ENCODE measurements at regions not wholly inside any gene's neighbourhood (a gene's known extent, or its start where the extent isn't known, plus 50 kb on each side); places are given as distances from the start of the nearest gene placed in this dataset.

DNA sequence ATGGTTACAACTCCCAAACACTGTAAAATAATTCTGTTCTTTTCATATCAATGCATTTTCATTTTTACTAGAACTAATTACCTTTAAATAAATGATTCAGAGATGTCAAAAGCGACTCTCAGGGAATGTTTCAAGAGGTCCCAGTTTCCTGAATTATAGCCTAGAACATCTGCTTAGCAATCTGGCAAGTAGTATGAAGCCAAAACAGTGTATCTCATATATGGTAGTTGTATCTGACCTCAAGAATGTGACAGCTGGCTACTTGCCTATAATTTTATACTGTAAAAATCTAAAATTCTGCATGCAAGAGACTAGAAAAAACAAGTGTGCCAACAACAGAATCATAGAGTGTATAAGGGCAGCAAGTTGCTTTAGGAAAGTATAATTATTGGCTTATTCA, 187.7 kb upstream of the POU5F2 start:
- DNase-seq (ENCODE audit: low spot score), result no peak

DNA sequence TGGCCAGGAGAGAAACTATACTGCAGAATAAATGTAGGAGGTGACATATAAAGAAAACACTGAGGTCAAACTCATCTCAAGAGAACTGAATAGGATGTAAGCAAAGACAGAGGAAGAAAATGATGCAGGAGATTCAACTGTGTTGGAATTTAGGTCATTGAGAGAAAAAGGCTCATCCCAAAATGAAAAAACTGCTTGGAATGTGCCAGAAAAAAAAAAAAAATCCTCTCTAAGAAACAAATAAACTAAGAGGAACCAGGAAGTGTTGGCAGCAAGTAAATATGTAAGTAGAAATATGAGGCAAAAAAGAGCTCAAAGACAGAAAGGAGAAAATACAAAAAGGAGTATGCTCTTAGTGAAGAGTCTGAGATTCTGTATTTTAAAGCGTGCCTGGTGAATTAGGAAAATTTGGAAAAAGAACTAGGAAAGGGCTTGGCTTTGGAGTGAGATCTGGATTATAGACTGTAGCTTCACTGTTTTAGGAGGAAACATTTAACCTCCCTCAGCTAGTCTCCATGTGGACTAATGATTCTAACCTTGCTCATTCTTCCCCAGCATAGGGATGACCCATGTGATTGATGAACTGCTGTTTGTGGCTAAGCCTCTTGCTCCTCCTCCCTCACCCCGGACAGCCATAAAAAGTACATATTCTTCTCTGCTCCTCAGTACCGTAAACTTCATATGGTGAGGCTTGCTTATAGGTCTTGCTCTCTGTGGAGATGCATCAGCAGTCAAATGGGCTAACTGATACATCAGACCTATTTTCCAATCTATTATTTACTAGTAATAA, 185.6 kb upstream of the POU5F2 start:
- DNase-seq (ENCODE audit: low spot score), result peak; percentile 10

DNA sequence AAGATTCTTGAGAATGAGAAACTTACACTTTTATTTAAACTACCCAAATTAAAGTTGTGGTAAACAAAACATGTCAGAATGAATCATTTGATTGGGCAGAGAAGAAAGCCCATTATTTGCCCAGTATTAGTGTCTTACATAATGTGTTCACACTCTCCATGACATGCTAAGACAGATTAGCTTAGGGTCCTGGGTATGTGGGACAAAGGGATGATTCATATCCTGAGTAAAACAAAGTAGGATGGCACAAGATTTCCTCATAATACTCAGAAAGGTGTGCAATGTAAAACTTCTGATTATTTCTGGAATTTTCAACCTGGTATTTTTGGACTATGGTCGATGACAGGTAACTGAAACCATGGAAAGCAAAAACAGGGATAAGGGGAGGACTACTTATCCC, 183.9 kb upstream of the POU5F2 start:
- DNase-seq (ENCODE audit: low spot score), result peak; percentile 33

DNA sequence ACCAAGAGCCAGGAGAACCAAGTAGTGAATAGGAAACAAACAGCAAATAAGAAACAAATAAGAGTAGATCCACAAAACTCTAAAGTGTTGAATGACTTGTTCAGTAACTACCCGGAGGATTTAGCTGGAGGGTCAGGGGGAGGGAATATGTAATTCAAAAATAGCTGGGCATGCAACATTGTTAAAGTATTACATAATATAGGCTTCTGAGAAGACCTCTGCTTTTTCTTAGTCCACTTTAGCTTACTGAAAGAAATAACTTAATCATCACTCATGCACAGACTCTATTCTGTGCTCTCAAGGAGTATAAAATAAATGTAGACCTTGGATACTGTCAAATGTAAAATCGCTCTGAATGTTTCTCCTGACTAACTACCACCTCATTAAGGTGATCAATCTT, 183.2 kb upstream of the POU5F2 start:
- no peak for DNase-seq (ENCODE audit: low spot score)

DNA sequence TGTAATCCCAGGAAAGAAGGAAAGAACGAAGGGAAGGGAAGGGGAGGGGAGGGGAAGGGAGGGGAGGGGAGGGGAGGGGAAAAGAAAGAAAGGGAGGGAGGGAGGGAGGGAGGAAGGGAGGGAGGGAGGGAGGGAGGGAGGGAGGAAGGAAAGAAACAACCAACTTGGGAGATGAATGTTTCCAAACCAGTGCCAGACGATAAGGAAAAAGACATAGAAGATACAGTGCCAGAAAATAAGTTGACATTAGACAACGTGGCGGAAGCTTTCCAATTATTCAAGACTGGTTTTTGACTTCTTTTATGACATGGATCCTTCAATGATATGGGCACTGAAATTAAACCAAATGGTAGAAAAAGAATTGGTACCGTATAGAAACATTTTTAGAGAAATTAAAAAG, 181.2 kb upstream of the POU5F2 start:
- DNase-seq (ENCODE audit: low spot score), result no peak

DNA sequence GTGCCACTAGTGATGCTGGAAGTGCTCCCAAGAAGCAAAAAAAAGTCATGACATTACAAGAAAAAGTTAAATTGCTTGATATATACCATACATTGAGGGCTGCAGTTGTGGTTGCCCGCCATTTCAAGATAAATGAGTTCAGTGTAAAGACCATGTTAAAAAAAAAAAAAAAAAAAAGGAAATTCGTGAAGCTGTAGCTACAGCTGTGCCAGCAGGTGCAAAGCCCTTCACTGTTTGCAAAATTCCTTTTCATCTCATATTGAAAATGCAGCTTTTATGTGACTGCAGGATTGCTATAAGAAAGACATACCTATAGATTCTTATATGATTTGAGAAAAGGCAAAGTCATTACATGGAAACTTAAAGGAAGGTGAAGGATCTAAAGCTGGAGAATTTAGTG, 179.6 kb upstream of the POU5F2 start:
- no peak for DNase-seq (ENCODE audit: low spot score)

DNA sequence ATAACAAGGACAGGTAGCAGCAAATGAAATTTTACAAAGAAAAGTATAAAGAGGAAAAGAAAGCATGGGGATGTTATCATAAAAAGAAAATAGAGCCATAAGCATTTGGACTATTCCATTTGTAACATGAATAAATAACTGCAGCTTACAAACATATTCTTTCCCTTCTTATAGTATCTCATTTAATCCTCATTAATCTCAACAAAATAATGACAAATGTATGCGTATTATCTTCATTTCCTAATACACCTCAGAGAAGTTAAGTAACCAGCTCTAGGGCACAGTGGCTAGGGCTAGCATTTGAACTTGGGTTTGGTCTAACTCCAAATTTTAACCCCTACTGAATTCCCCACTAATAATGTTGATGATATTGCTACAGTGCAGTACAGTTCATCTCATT, 175.5 kb upstream of the POU5F2 start:
- no peak for DNase-seq (ENCODE audit: low spot score)

DNA sequence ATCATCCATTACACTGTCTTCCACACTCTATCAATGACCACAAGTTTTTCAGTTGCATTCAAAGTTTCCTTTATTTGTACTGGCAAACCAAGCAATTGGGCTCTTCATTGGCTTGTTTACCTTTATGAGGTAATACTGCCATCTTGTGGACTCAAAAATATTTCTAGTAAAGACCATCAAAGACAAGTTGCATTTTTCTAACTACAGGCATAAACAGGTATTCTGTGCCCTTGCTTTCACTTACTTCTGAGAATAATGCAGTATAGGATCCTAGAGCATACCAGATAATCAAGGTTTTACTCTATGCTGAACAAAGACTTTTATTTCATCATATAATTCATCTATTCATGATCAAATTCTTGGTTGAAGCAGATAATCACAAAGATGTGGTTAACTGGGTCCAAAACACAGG, 173.7 kb upstream of the POU5F2 start:
- peak; percentile 28 for DNase-seq (ENCODE audit: low spot score)

DNA sequence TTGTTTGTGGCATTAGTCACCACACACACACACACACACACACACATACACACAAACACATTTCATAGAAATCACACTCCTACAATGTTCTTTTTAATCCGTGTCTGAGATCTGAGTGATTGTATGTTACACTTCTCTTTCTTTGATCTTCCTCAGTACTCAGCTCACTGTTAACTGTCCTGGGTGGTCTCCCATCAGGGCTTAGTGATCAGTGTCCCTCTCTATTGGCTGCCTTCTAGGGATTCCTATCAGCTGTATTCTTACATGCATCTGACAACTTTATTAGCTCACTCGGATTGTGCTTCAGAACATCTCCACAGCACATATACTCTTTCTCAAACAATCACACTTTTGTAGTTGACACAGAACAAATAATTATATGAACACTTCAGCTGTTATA, 170.2 kb upstream of the POU5F2 start:
- DNase-seq (ENCODE audit: low spot score), result no peak

DNA sequence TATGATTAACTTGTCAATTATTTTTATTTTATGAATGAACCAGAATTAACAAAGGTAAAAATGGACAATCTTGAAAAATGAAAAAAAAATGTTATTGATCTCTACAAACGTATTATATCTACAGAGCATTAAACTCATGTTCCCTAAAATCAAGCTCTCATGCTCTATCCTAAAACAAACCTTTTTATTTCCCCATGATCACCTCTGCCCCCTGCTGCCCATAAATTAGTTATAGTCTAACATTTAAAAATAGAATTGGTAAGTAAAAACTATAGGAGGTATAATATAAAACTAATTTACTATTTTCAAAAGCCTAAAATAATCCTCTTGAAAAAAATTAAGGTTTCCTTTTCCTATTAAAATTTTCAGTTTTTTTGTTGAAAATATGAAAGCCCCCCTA, 168.0 kb upstream of the POU5F2 start:
- no peak for DNase-seq (ENCODE audit: low spot score)

DNA sequence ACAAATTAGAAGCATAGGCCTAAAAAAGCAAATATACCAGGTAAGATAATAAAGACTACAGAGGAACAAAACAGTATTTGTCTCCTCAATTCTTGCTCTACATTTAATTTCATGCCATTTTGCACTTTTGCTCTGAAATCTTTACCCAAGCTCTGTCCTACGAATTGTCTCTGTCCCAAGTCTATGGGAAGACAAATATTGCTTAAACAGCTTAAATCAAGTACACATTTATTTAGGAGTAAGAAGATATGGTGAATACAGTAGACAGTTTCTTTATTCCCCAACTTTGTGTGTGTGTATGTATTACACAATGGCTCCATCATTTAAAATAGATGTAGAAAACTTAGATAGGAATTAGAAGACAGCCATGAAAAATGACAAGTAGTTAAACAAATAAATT, 163.5 kb upstream of the POU5F2 start:
- no peak for DNase-seq (ENCODE audit: low spot score)

DNA sequence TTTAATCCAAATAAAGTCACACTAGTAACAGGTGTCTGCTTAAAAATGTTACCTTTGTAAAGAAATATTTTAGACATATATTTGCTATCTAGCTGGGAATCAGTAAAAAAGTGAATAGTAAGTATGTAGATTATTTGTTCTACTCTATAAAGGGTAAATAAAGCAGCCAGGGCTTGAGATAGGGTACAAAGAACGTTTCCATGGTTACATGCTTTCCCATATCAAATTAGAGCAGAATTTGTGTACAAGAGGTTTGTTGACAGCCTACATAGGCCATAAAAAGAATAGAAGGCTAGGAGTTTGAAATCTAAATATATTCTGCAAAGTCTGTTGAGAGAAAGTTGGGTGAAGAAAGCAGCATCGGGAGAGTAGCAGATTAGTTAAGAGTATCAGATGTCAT, 160.9 kb upstream of the POU5F2 start:
- no peak for DNase-seq (ENCODE audit: low spot score)

DNA sequence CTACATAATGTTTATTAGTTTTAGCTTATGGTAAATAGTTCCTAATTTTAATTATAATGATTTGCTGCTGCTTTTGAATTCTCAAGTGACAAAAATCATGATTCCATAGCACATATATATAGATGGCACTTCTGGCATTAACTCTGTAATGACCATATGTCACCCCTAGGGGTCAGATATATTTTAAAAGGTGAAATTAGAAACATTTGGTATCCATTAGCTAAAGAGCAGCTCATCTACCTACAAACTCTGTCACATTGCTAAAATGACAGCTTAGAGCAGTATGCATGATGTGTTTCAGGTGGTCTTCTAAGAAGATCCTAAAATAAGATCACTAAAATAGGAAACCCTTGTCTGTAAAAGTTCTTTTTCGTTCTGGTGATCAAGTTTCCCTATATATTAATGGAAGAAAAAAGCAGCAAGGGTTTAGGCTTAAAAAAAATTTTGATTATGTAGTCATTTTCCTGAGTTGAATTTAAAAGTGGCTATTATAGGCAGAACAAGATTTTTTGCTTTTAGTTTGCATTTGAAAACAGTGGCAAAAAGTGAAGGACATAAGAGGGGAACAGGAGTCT, 157.7 kb upstream of the POU5F2 start:
- DNase-seq (ENCODE audit: low spot score), result peak; percentile 32

DNA sequence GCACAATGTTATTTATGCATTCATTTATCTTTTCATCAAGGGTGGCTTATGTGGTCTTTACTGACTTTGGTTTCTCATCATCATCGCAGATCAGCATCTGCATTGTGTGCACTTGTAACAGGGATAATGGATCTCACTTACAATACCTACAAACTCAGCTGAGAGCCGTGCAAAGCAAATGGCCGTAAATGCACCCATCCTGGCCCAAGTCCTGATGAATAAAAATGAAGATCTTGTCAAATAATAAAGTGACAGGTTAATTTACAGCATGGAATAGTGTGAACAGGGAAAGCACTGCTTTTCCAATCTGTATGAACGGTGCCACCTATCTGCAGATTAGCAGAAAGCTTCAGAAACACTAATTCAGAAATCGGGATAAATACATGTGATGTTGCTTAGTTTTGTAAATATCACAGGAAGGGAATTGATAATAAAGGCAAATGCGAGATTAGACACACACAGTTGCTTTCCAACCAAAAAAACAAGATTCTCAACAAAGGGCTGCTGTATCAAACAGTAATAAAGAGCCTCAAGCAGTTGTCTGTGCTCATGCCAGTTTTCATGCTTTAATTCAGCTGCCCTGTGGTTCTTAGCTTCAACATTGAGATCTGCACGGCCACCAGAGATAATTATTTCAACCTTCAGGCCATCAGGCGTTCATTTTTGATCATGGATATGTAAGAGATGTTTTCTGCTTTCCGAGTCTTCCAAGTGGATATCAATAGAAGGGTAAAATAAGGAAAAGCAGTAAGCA, 153.4 kb upstream of the POU5F2 start:
- DNase-seq (ENCODE audit: low spot score), result no peak

DNA sequence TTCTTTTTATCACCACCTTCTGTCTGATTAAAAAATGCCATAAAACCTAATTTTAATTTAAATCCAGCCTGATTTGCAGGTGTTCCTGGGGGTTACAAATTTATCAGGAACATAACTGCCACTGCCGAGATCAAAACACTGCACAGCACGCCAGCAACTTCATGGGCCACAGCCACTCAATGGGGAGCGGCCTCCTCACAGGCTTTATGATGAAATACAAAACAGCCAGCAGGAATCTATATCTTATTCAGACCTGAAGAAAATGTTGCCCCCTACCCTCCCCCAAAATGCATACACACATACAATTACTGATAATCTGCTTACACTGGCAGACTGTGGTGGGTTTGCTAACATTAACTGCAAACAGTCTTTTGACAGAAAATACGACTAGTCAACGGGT, 151.7 kb upstream of the POU5F2 start:
- no peak for DNase-seq (ENCODE audit: low spot score)

DNA sequence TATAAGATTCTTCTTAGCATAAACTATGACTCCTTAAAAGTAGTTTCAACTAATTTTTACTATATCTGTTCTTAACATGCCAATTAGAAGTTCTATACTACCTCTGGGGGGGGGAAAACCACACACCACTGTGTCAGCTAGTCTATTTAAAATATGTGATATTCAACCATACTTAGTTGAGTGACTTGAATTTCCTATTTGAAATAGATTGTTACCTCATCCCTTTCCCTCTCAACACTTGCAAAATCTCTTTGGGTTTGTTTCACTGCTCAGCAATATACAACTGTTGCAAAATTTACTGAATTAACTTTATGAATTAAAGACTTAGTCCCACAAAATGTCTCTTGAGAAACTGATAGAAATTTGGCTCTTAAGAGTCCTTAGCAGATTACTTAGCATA, 151.1 kb upstream of the POU5F2 start:
- no peak for DNase-seq (ENCODE audit: low spot score)

DNA sequence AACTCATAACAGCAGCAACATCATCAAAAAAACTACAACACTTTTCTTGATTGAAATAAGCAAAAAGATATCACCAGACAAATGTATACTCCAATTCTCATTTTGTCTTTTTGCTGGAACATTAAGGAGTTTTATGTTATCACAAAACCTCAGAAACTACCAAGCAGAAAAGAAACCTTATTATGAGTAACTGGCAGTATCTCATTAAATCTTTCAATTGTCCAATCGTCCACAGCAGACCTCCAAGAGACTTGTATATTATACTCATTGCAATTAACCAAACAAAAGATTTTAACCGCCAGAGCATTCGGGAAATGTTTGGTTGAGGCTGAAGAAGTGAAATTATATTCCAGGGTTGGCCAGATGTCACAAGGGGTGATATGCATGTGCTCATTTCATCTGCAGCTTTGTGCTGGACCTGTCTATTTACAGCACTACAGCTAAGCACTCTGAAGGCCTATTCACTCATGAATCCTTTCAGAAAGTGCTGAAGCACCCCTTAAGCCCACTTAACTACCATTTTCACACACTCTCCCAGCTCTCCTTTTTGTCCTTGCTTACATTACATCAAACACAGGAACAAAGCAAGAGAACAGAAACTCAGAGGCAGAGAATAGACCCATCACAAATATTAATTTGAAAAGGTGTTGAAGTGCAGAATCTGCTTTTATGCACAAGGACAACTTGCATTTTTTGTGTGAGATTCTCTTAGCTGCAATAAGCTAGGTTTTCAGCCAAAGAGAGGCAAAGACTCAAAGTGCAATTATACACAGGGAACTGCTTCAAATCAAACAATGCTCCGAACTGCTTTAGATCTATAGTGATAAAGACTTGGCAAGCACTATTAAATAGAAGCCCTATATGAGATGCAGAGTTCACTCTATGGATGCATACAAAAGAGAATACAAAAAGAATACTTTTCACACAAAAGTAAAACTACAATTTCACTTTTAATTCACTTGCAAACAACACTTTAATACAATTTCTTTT, 150.4 kb upstream of the POU5F2 start:
- DNase-seq (ENCODE audit: low spot score), result no peak

DNA sequence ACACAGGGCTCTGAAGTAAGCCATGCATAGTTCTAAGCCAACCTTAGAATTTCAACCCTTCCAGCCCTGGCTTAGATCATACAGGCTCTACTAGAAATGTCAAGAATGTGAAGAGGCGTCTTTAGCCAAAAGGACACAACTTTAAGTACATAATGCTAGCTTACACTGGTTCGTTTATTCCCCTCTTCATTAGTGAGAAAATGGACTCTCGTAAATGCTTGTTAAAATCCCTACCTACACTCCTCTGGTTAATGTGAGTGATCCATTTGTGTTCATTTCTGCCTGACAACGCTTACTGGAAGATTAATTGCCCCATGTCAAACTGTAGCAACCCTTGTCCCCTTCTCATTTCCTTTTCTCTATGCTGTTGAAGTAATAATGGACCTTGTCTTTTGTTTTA, 149.3 kb upstream of the POU5F2 start:
- DNase-seq (ENCODE audit: low spot score), result no peak

DNA sequence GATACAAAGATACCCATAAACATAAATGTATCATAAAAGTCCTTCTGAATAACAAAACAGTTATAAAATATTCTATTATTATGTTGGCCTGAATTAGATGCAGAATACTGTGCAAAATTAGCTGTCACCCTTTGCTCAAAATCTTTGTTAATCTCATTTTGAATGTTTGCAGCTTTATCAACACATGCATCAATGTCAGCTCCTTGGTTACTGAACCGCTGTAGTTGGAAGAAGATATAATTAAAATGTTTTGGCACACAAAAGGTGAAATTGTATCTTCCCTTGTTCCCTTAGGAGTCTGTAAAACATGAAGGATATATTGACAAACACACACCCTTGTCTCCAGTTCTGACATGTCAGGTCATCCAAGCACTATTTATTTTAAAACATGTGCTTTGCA, 146.3 kb upstream of the POU5F2 start:
- no peak for DNase-seq (ENCODE audit: low spot score)

DNA sequence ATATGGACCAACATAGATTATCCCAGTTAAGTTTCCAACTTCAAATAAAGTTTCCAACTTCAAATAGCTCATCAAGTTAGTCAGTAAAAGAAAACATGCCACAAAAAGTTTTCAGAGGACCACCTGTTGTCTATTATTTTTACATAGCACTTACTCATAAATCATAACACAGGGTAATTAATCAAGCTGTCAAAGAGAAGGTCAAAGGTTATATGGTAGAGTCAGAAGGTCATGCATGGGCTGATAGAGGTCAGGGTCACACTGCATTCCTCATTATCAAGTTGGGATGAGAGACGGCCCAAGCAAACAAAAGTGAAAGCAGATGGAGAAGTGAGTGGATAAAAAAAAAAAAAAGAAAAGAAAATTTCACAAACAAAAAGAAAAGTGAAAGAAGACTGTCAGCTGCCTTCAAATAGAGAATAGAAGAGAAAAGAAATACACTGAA, 145.5 kb upstream of the POU5F2 start:
- DNase-seq (ENCODE audit: low spot score), result no peak

DNA sequence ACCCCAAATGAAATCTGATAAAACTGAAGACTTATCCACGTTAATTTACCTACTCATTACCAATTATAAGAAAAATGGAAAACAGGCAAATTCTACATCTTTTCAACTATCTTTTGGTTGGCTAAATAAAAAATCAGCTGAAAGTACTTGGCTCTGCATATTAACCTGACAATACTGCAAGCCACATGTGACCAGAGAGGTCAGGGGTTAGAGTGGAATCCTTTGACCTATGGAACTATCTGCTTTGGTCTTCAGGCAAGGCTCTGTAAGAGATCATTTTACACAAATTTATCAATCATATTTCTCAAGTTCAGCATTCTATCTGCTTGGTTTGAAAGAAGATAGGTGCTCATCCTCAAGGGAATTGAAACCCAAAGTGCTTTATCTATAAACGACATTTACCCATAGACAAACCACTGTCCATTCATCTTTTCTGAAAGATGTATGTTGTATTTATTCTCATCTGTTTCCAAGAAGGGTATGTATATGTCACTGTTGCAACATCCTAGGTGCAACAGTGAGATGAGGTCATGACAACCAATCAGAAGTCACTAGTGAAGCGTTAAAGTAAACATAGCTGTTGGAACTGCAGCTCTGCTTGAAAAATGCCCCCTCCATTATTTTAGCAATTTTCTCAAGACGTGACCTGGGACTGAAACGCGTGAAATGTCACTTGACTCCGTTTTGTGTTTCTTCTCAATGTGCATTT, 144.9 kb upstream of the POU5F2 start:
- no peak for DNase-seq (ENCODE audit: low spot score)
